ENCODE measurements at regions not wholly inside any gene's neighbourhood (a gene's known extent, or its start where the extent isn't known, plus 50 kb on each side); places are given as distances from the start of the nearest gene placed in this dataset.

DNA sequence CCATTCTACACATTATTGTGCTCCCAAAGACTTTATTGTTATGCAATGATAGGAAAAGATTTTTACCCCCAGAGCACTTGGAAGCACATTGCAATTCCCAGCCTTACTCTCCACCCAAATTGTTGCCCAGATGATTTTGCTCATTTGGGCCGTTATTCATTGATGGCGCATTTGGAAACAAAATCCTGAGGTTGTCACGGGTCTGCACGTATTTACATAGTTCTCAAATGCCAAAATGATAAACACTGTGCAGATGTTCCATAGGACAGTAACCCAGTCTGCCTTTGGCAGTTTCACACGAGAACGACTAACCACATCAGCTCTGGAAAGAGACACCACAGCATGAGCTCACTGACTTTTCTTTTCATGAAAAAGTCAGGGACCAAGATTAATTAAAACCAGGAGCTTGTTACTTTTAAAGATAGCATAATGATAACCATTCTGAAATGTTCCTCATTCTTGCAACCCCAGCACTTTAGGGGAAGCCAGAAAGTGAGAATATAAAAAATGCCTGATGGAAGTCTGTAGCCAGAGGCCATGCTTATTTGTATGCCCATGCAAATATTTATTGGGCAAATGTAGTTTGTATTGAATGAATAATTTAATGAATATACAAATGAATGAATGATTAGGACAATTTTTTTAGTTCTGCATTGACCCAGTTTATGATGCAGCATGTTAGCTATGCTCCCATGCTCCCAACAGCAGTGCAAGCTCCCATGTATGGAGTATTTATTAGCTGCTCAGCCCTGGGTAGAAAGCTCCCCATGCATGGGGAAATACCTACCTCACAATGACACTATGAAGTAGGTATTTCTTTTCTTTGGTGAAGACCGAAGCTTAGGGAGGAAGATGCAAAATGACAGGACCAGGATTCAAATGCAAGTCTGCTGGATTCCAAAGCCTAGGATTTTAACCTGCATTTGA lies 84.6 kb downstream of the MAIP1 start:
- Histone ChIP-seq H3K4me3 (ENCODE audit: low read depth, low read length, poor library complexity, severe bottlenecking) (no peak overlapping the region), H3K4me1 (ENCODE audit: insufficient read depth, low read length, poor library complexity, severe bottlenecking) (no peaks in the 10 kb centered on the region), H3K27me3 (replicated peaks; ENCODE audit: insufficient read depth, low read depth, low read length, poor library complexity) (no peaks in the 10 kb centered on the region), H3K27ac (ENCODE audit: low read depth, low read length, poor library complexity, severe bottlenecking) (no peak overlapping the region), H3K36me3 (ENCODE audit: insufficient read depth, low read length, poor library complexity, severe bottlenecking) (no peaks in the 10 kb centered on the region), H3K9me3 (ENCODE audit: low read depth, low read length, poor library complexity, severe bottlenecking) (no peaks in the 10 kb centered on the region)
- intact Hi-C loops (cut with micrococcal nuclease; ENCODE audit: unreplicated experiment): no loop called here
- DNase-seq (ENCODE audit: low spot score): no peak
- BruUV-seq (replicated peaks): no TSS peak
- POLR2A ChIA-PET (ENCODE audit: low non-redundant PET): no interaction called here
- CTCF ChIA-PET: no interaction called here
- TF ChIP-seq EZH2 (IDR thresholded peaks at IDR 0.05; ENCODE audit: borderline replicate concordance, low read depth, low read length, poor library complexity, severe bottlenecking): no peak

DNA sequence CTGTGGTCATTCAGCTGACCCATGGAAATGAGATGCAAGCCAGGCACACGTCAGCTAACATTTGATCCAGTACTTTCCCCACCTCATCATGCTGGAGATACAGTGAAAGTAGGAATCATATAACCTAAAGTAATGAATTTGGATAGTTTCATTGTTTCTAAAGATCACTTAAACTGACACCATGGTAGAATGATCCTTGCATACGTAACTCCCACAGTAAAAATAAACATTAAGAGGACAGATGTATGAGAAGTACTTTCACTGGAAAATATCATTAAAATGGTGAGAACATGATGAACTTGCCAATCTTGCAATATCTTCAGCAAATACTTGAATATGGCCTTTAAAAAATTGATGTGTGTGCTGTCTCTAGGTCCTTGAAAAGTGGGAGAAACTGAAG lies 85.4 kb downstream of the MAIP1 start:
- H3K4me1 ChIP-seq (ENCODE audit: insufficient read depth, low read length, poor library complexity, severe bottlenecking): no peaks in the 10 kb centered on the region
- H3K9me3 ChIP-seq (ENCODE audit: low read depth, low read length, poor library complexity, severe bottlenecking): no peaks in the 10 kb centered on the region
- intact Hi-C loops (cut with micrococcal nuclease; ENCODE audit: unreplicated experiment): no loop called here
- CTCF ChIA-PET: no interaction called here
- no peak overlapping the region for H3K4me3 ChIP-seq (ENCODE audit: low read depth, low read length, poor library complexity, severe bottlenecking)
- TF ChIP-seq, protein P1, sequence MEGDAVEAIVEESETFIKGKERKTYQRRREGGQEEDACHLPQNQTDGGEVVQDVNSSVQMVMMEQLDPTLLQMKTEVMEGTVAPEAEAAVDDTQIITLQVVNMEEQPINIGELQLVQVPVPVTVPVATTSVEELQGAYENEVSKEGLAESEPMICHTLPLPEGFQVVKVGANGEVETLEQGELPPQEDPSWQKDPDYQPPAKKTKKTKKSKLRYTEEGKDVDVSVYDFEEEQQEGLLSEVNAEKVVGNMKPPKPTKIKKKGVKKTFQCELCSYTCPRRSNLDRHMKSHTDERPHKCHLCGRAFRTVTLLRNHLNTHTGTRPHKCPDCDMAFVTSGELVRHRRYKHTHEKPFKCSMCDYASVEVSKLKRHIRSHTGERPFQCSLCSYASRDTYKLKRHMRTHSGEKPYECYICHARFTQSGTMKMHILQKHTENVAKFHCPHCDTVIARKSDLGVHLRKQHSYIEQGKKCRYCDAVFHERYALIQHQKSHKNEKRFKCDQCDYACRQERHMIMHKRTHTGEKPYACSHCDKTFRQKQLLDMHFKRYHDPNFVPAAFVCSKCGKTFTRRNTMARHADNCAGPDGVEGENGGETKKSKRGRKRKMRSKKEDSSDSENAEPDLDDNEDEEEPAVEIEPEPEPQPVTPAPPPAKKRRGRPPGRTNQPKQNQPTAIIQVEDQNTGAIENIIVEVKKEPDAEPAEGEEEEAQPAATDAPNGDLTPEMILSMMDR (conservative IDR thresholded peaks at IDR 0.05; ENCODE audit: low read depth, low read length): no peak
- no peak for TF ChIP-seq EZH2 (IDR thresholded peaks at IDR 0.05; ENCODE audit: borderline replicate concordance, low read depth, low read length, poor library complexity, severe bottlenecking)
- DNase-seq (ENCODE audit: low spot score): no peak
- POLR2A ChIA-PET (ENCODE audit: low non-redundant PET): no interaction called here
- no peaks in the 10 kb centered on the region for H3K36me3 ChIP-seq (ENCODE audit: insufficient read depth, low read length, poor library complexity, severe bottlenecking)
- H3K27me3 ChIP-seq (replicated peaks; ENCODE audit: insufficient read depth, low read depth, low read length, poor library complexity): no peaks in the 10 kb centered on the region
- BruUV-seq (replicated peaks): no TSS peak
- H3K27ac ChIP-seq (ENCODE audit: low read depth, low read length, poor library complexity, severe bottlenecking): no peak overlapping the region

DNA sequence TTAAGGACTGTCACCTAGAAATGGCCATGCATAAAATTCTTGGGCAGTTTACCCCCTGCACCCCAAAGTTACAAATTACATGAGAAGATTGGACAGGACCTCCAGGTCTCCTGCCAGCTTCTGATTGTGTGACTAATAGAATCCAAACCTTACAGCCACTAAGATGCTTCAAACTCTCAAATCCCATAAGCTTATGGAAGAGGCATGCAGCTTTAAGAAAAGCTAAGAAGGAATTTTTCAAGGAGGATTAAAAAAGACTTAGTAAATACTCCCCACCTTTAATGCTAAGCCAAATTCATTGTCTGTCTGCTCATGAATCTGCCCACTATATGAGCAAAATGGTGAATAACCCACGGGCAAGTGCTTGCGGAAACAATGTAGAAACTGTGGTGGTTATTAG lies 86.3 kb downstream of the MAIP1 start:
- Histone ChIP-seq H3K4me1 (ENCODE audit: insufficient read depth, low read length, poor library complexity, severe bottlenecking) (no peaks in the 10 kb centered on the region), H3K36me3 (ENCODE audit: insufficient read depth, low read length, poor library complexity, severe bottlenecking) (no peaks in the 10 kb centered on the region), H3K27ac (ENCODE audit: low read depth, low read length, poor library complexity, severe bottlenecking) (no peak overlapping the region), H3K9me3 (ENCODE audit: low read depth, low read length, poor library complexity, severe bottlenecking) (no peaks in the 10 kb centered on the region), H3K27me3 (replicated peaks; ENCODE audit: insufficient read depth, low read depth, low read length, poor library complexity) (no peaks in the 10 kb centered on the region), H3K4me3 (ENCODE audit: low read depth, low read length, poor library complexity, severe bottlenecking) (no peak overlapping the region)
- intact Hi-C loops (cut with micrococcal nuclease; ENCODE audit: unreplicated experiment): no loop called here
- no peak for DNase-seq (ENCODE audit: low spot score)
- CTCF ChIA-PET: no interaction called here
- TF ChIP-seq, protein P1 (conservative IDR thresholded peaks at IDR 0.05; ENCODE audit: low read depth, low read length): no peak
- no peak for TF ChIP-seq EZH2 (IDR thresholded peaks at IDR 0.05; ENCODE audit: borderline replicate concordance, low read depth, low read length, poor library complexity, severe bottlenecking)
- POLR2A ChIA-PET (ENCODE audit: low non-redundant PET): no interaction called here
- no TSS peak for BruUV-seq (replicated peaks)

Data from A673 (cell line).